Left lobe of liver (tissue), 2 donors: ENCODE measurements at regions not wholly inside any gene's neighbourhood (a gene's known extent, or its start where the extent isn't known, plus 50 kb on each side); places are given as distances from the start of the nearest gene placed in this dataset.

ENCODE experiments used
- ATAC-seq: fragments of 200-7000 bp; cut with Tn5 transposase; one replicate; pipeline ENCODE4 v1.9.1; 2020; ENCODE audit warnings: mild to moderate bottlenecking, moderate library complexity
- DNase-seq: peaks from one replicate; pipeline ENCODE4 v3.0.0-alpha.2; 2020; ENCODE audit warnings: low spot score
- donor health status: DM: no; HTN: no; CAD: no; lungs with moderate emphysema.
- donor health status: DM: no; HTN: yes; CAD: no.

DNA sequence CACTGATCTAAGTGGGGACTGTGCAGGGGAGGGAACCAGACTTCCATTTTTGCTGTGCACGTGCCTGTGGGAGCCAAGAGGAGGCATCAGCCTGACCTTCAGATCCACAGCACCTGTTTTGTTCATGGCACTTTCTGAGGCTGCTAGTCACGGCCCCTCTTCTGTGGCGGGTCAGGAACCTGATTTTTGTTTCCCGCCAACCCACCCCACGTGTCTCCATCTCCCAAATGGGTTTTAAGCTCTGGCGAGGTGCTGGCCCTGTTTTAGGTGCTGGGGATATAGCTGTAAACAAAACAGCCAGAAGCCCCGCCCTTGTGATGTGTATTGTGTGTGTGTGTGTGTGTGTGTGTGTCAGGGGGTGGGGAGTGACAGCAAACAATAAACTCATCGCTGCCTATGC is 60.4 kb upstream of the GRPEL1 start:
- no peak for DNase-seq
- no peak for ATAC-seq

DNA sequence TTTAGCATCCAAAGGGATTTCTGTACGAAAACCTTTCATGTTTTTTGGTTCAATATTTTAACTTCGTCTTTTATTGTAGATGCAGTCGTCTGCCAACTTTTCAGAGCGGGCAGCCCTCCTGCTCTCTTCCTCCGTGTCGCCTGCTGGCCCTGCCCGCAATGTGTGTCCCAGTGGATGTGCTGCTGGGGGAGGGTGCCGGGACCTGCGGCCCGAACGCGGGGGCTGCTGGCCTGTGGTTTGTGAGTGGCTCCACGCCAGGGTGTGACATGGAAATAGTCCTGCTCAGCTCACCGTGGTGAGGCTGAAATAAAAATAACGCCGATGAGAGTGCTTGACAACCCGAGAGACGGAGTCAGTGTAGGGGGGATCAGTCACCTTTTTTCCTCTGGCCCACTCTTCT is 59.7 kb upstream of the GRPEL1 start:
- no peak for ATAC-seq

DNA sequence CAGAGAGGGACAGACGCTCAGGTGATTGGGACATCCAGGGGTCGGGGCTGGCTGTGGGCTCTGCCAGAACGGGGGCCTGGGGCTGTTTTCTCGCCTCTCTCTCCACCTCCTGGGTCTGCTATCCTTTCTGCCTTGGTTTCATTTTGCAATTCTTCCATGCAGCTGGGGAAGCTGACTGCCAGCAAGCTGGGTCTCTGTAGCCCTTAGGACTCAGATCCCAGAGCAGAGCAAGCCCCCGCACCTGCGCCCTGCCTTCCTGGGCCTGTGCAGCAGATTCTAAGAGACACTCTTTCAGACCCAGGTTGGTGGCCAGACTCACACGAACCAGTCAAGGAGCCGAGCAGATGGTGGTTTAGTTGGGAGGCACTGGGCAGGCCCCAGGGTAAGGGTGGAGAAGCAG is 59.1 kb upstream of the GRPEL1 start:
- DNase-seq = no peak
- no peak for ATAC-seq

More for the DNA sequence above, 59.7 kb upstream of the GRPEL1 start:
- DNase-seq = no peak

DNA sequence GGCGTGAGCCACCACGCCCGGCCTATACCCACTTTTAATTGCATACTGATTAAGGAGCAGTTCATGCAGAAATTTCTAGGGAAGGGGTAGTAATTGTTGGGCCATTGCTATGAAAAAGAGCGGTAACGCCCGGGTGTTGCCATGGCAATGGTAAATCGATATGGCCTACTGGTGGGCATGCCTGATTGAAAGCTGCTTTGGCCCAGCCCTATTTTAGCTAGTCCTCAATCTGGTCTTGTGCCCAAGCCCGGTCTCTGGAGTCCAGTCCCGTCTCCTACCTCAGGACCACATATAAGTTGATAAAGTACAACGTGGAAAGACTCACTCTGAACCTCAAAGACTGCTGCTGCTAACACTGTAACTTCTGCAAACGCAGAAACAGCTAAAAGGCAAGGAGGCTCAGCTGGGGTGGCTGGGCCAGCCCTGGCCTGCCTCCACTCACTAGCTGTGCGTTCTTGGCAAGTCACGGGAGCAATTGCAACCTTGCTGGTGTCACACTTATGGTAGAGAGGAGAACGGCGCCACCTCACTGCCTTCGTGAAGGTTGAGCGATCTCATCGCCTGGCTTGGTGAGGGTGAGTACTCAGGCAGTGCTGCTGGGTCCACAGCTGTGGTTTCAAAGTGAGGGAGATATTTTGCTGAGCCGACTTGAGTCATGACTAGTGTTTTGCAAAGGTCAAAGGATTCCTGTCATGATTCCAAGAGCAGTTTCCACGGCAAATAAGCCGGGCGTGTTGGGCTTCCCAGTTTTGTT is 57.0 kb upstream of the GRPEL1 start:
- peak; percentile 70 for DNase-seq

DNA sequence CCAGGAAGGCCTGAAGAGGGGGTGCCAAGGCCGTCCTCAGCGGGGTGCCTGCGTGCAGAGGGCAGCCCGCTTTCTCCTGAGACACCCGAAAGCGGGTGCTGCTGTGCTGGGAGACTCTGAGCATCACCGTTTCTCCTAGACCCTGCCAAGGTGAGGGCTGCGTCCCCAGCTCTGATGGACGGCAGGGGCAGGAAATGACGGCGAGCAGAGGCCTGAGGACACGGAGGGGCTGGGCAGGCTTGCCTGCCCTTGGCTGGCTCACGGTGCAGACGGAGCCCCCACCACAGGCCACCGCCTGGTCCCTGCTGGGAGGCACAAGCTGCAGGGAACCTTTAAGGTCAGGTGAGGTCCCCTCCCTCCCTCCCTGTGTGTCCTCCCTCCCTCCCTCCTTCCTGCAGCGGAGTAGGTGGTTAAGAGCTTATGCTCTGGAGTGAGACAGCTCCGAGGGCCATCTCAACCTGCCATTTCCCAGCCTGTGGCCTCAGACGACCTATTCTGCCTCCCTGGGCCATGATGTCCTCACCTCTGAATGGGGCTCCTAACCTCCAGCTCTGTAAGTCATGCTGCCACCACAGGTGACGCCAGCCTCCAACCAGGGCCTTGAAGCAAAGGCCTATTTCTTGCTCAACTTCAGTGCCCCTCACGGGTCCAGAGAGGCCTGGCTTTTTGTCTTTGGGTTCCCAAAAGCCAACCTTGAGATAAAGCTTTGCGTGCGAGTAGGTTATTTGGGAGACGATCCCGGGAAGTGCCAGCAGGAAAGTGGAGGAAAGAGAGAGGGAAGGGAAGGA is 54.2 kb upstream of the GRPEL1 start:
- ATAC-seq (no peak), DNase-seq (no peak)

More for the DNA sequence above, 57.0 kb upstream of the GRPEL1 start:
- peak; percentile 87 for ATAC-seq

DNA sequence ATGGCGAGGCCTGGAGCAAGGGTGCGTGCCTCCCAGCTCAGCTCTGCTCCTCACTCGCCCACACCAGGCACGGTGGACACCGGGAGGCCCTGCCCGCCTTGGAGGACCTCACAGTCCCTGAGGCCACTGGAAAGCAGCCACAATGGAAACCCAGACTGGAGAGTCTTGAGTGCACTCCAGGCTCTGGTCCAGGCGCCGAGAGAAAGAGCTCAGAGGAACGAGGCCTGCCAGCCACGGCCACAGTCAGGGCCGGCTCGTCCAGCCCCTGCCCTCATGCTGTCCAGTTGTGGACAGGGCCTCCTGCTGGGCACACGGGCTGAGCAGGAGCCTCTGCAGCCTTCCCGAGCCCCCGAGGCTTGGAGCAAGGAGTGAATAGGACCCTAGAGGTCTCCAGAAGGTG is 53.3 kb upstream of the GRPEL1 start:
- DNase-seq = no peak
- no peak for ATAC-seq

DNA sequence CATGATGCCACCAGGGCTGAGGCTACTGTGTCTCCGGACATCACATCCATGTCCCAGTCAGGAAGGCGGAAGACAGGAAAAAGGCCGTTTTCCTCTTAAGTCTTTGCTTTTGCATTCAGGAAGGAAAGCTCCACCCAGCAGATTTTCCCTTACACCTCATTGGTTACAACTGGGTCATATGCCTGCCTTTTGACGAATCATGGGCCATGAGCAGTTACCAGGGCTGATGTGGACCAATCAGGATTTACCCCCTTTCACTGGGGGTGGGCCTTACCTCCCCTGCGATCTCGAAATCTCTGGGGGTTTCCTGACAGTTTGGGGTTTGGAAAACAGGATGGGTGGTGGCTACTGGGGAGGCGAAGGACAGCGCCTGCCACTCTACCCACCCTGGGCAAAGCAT is 52.5 kb upstream of the GRPEL1 start:
- no peak for DNase-seq
- ATAC-seq = no peak

DNA sequence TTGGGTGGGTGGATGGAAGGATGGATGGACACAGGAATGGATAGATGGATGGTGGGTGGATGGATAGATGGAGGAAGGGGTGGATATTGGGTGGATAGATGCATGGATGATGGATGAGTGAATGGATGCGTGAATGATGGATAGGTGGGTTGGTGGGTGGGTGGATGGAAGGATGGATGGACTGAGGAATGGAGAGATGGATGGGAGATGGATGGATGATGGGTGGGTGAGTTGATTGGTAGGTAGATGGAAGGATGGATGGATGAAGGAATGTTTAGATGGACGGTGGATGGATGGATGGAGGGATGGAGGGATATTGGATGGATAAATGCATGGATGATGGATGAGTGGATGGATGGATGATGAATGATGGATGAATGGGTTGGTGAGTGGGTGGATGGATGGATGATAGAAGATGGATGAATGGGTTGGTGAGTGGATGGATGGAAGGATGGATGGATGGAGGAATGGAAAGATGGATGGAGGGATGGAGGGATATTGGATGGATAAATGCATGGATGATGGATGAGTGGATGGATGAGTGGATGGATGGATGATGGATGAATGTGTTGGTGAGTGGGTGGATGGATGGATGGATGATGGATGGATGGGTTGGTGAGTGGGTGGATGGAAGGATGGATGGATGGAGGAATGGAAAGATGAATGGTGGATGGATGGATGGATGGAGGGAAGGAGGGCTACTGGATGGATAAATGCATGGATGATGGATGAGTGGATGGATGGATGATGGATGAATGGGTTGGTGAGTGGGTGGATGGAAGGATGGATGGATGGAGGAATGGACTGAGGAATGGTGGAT is 50.4 kb upstream of the GRPEL1 start:
- no peak for DNase-seq
- ATAC-seq = no peak
